ENCODE measurements at regions not wholly inside any gene's neighbourhood (a gene's known extent, or its start where the extent isn't known, plus 50 kb on each side); places are given as distances from the start of the nearest gene placed in this dataset.

DNA sequence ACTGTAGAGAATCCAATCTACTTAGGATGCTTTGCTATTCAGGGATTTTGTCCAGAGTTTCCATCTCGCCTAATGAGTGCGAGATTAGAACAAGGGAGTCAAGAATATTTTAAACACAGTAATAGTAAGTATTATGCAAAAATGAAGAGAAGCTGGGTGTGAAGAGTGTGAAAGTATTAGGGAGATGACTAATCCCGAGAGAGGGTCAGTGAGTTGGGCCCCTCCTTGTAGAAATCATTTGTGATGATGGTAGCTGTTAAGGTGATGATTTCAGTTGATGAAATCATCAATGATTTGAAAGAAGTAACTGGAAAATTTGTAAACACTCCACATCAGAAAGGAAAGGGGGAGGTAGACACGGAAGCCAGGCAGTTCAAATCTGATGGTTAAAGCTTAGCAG is 478.9 kb upstream of the MGAT4C start:
- TF ChIP-seq, protein P1, sequence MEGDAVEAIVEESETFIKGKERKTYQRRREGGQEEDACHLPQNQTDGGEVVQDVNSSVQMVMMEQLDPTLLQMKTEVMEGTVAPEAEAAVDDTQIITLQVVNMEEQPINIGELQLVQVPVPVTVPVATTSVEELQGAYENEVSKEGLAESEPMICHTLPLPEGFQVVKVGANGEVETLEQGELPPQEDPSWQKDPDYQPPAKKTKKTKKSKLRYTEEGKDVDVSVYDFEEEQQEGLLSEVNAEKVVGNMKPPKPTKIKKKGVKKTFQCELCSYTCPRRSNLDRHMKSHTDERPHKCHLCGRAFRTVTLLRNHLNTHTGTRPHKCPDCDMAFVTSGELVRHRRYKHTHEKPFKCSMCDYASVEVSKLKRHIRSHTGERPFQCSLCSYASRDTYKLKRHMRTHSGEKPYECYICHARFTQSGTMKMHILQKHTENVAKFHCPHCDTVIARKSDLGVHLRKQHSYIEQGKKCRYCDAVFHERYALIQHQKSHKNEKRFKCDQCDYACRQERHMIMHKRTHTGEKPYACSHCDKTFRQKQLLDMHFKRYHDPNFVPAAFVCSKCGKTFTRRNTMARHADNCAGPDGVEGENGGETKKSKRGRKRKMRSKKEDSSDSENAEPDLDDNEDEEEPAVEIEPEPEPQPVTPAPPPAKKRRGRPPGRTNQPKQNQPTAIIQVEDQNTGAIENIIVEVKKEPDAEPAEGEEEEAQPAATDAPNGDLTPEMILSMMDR (IDR thresholded peaks at IDR 0.05) = no peak
- no peak for TF ChIP-seq EZH2 (IDR thresholded peaks at IDR 0.05; ENCODE audit: borderline replicate concordance, insufficient read depth, low read depth, low read length, poor library complexity, severe bottlenecking)
- Histone ChIP-seq H3K9ac (ENCODE audit: low read length) (no peak overlapping the region), H3K4me3 (ENCODE audit: control extremely low read depth in 1 of 5, extremely low read depth in 1 of 5, insufficient read depth in 1 of 5, low read depth in 2 of 5, low read length in 4 of 5) (no peak overlapping the region), H2AFZ (ENCODE audit: insufficient read depth, low read depth, low read length, poor library complexity, severe bottlenecking) (no peak overlapping the region), H4K20me1 (ENCODE audit: control insufficient read depth, insufficient read depth, low read length, poor library complexity, severe bottlenecking) (no peaks in the 10 kb centered on the region), H3K4me2 (replicated peaks; ENCODE audit: low read depth, low read length, poor library complexity, severe bottlenecking) (no peak overlapping the region), H3K9me3 (ENCODE audit: control extremely low read depth in 1 of 3, control insufficient read depth in 2 of 3, insufficient read depth in 1 of 3, low read length in 2 of 3) (no peaks in the 10 kb centered on the region), H3K36me3 (replicated peaks in 1 of 2; ENCODE audit: control extremely low read depth in 1 of 2, control insufficient read depth in 1 of 2, extremely low read depth in 1 of 2, insufficient read depth in 2 of 2, low read length in 1 of 2) (no peaks in the 10 kb centered on the region), H3K27ac (ENCODE audit: low read length in 2 of 2) (no peak overlapping the region), H3K4me1 (ENCODE audit: control insufficient read depth in 2 of 2, insufficient read depth in 2 of 2, low read length in 2 of 2) (no peaks in the 10 kb centered on the region), H3K79me2 (ENCODE audit: control insufficient read depth, insufficient read depth, low read length) (no peaks in the 10 kb centered on the region), H3K27me3 (replicated peaks in 1 of 4; ENCODE audit: control extremely low read depth in 1 of 4, control insufficient read depth in 3 of 4, insufficient read depth in 4 of 4, low read length in 3 of 4) (no peaks in the 10 kb centered on the region)
- no peak overlapping the region for H3K27ac Mint-ChIP-seq
- no peak for DNase-seq
- POLR2A ChIA-PET = no interaction called here
- intact Hi-C loops (cut with micrococcal nuclease) = no loop called here
- no peaks in the 10 kb centered on the region for H3K4me1 Mint-ChIP-seq
- no peaks in the 10 kb centered on the region for H3K9me3 Mint-ChIP-seq (ENCODE audit: insufficient read depth)
- CTCF ChIA-PET = no interaction called here
- 100% methylated on average over 1 of the region's 4 CpGs for WGBS (ENCODE audit: insufficient coverage)
- no peaks in the 10 kb centered on the region for H3K27me3 Mint-ChIP-seq
- no peak overlapping the region for H3K4me3 Mint-ChIP-seq
- no peak for ATAC-seq (ENCODE audit: low read depth)

DNA sequence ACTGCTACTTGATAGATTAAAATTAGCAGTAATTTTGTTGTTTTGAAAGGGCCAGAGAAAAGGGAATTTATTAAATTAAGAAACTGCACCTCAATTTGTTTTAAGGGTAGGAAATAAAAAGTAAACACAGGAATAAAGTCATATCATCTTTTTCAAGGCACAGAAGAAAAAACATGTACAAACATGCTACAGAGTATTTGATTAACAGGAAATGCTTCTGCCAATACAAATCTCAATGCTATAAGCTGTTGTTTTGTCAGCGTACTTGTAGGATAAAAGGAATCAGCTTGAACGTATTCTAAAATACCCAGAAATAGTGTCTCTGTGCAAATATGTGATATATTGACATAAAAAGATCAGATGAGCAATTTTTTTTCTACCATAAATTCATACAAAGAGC is 474.0 kb upstream of the MGAT4C start:
- no peaks in the 10 kb centered on the region for H3K4me1 Mint-ChIP-seq
- Histone ChIP-seq H3K9me3 (ENCODE audit: control extremely low read depth in 1 of 3, control insufficient read depth in 2 of 3, insufficient read depth in 1 of 3, low read length in 2 of 3) (no peaks in the 10 kb centered on the region), H4K20me1 (ENCODE audit: control insufficient read depth, insufficient read depth, low read length, poor library complexity, severe bottlenecking) (no peaks in the 10 kb centered on the region), H2AFZ (ENCODE audit: insufficient read depth, low read depth, low read length, poor library complexity, severe bottlenecking) (no peak overlapping the region), H3K27me3 (replicated peaks in 1 of 4; ENCODE audit: control extremely low read depth in 1 of 4, control insufficient read depth in 3 of 4, insufficient read depth in 4 of 4, low read length in 3 of 4) (no peaks in the 10 kb centered on the region), H3K4me3 (ENCODE audit: control extremely low read depth in 1 of 5, extremely low read depth in 1 of 5, insufficient read depth in 1 of 5, low read depth in 2 of 5, low read length in 4 of 5) (no peak overlapping the region), H3K79me2 (ENCODE audit: control insufficient read depth, insufficient read depth, low read length) (no peaks in the 10 kb centered on the region), H3K27ac (ENCODE audit: low read length in 2 of 2) (no peak overlapping the region), H3K4me1 (ENCODE audit: control insufficient read depth in 2 of 2, insufficient read depth in 2 of 2, low read length in 2 of 2) (no peaks in the 10 kb centered on the region), H3K9ac (ENCODE audit: low read length) (no peak overlapping the region), H3K4me2 (replicated peaks; ENCODE audit: low read depth, low read length, poor library complexity, severe bottlenecking) (no peak overlapping the region), H3K36me3 (replicated peaks in 1 of 2; ENCODE audit: control extremely low read depth in 1 of 2, control insufficient read depth in 1 of 2, extremely low read depth in 1 of 2, insufficient read depth in 2 of 2, low read length in 1 of 2) (no peaks in the 10 kb centered on the region)
- no peak overlapping the region for H3K27ac Mint-ChIP-seq
- no peaks in the 10 kb centered on the region for H3K27me3 Mint-ChIP-seq
- TF ChIP-seq EZH2 (IDR thresholded peaks at IDR 0.05; ENCODE audit: borderline replicate concordance, insufficient read depth, low read depth, low read length, poor library complexity, severe bottlenecking) = no peak
- TF ChIP-seq, protein P1 (IDR thresholded peaks at IDR 0.05) = no peak
- ATAC-seq (ENCODE audit: low read depth) = no peak
- CTCF ChIA-PET = no interaction called here
- H3K9me3 Mint-ChIP-seq (ENCODE audit: insufficient read depth) = no peaks in the 10 kb centered on the region
- whole genome bisulfite sequencing (ENCODE audit: insufficient coverage) = no CpG with 5 or more reads among the region's 2 CpGs
- H3K4me3 Mint-ChIP-seq = no peak overlapping the region
- no peak for DNase-seq
- intact Hi-C loops (cut with micrococcal nuclease) = no loop called here
- POLR2A ChIA-PET = no interaction called here

Measured in B cell (primary cell).